ENCODE measurements at regions not wholly inside any gene's neighbourhood (a gene's known extent, or its start where the extent isn't known, plus 50 kb on each side); places are given as distances from the start of the nearest gene placed in this dataset.
A peak's percentile ranks its signal among the peaks of the same experiment; 100 is the strongest.

GRCh38 chr2:51710222-51710621 lies 678.3 kb upstream of the NRXN1 start:
- TF ChIP-seq CTCF (IDR thresholded peaks at IDR 0.05; ENCODE audit: insufficient read depth, low read length, poor library complexity, severe bottlenecking), result peak; percentile 42
- no peak for TF ChIP-seq EZH2phosphoT487 (conservative IDR thresholded peaks at IDR 0.05; ENCODE audit: low read length)

Data from SU-DHL-6 (cell line).